ENCODE measurements at regions not wholly inside any gene's neighbourhood (a gene's known extent, or its start where the extent isn't known, plus 50 kb on each side); places are given as distances from the start of the nearest gene placed in this dataset.

GRCh38 chr10:44848211-44848610 lies 62.9 kb upstream of the TMEM72 start:
- no peak for TF ChIP-seq POLR2A (IDR thresholded peaks at IDR 0.05; ENCODE audit: low read depth, low read length)
- no peak for TF ChIP-seq POLR2AphosphoS5 (IDR thresholded peaks at IDR 0.05; ENCODE audit: low read depth, low read length)
- no peak for TF ChIP-seq PAX5 (IDR thresholded peaks at IDR 0.05; ENCODE audit: insufficient read depth, low read length, severe bottlenecking)

Data from GM12891 (cell line).